Stromal cell of bone marrow (primary cell): ENCODE measurements at regions not wholly inside any gene's neighbourhood (a gene's known extent, or its start where the extent isn't known, plus 50 kb on each side); places are given as distances from the start of the nearest gene placed in this dataset.
"Not testable (repeated sequence)": the region's sequence is repeated elsewhere in the genome, so short reads cannot be mapped to it uniquely, and the experiment has no call there.

Experiments used
- DNase-seq: peaks from one replicate; pipeline ENCODE4 v3.0.0-alpha.2; 2012; ENCODE audit warnings: low read depth

DNA sequence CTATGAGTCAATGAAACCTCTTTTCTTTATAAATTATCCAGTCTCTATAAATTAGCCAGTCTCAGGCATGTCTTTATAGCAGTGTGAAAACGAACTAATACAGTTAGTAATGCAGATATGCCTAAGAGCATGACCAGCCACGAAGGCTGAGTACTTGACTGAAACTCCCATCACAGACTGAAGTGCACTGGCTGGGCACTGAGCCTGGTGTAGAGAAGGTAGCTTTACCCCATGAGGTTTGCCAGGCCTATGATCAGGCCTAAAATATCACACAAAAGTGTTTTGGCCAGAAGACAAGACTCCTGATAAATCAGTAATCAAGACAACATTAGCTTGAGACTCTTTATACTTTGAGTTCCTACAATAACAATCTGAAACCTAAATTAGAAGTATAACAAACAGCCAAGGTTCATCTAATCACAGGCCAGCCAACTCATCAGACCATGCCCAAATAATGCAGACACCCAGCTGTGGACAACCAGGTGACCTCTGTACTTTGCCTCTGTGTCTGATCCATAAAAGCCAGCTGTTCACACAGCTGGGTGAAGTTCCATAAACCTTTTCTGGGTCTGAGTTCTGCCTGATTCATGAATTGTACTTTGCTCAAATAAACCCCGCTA, 771.8 kb upstream of the SLITRK1 start:
- DNase-seq: no peak

DNA sequence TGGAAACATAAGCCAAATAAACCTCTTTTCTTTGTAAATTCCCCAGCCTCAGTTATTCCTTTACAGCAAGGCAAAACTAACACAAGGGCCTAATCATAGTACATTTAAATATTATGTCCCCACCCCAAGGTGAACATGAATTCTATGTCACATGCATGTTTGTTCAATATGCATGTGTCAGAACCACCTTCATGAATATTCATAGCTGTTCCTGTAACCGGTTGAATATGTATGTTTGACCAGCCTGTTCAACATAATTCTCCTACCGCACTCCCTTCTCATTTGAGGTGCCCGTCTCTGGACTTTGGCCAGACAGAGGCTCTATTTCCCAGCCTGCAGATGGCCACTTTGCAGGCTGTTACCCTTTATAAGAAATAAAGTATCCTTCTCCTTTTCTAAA, 769.4 kb upstream of the SLITRK1 start:
- DNase-seq: no peak

DNA sequence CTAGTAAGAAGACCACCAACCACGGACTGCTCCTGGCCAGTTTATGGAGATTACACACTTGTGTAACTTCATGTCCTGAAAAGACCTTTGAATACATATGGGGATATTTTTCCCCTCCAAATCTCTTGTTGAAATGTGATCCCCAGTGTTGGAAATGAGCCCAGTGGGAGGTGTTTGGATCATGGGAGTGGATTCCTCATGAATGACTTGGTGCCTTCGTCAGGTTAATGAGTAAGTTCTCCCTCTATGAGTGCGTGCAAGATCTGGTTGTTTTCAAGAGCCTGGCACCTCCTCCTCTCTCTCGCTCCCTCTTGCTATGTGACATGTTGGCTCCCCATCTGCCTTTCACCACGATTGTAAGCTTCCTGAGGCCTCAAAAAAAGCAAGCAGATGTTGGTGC, 769.0 kb upstream of the SLITRK1 start:
- DNase-seq: peak; percentile 31

DNA sequence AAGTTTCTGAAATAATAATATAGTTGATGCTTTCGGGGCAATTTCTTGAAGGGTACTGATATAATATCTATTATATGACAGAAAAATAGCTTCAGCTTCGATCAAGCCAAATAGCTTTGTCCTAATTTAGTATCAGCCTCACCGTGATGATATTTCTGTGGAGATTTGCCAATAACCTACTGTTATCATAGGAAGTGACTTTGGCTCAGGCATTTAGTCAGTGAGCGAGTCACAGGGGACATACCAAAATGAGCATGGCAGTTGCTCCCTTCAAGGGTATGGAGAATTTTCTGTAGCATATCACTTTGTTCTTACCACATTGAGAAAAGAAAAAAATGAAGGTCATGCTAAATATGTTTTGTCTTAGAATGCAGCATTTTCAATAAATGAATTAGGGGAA, 767.6 kb upstream of the SLITRK1 start:
- DNase-seq: no peak

DNA sequence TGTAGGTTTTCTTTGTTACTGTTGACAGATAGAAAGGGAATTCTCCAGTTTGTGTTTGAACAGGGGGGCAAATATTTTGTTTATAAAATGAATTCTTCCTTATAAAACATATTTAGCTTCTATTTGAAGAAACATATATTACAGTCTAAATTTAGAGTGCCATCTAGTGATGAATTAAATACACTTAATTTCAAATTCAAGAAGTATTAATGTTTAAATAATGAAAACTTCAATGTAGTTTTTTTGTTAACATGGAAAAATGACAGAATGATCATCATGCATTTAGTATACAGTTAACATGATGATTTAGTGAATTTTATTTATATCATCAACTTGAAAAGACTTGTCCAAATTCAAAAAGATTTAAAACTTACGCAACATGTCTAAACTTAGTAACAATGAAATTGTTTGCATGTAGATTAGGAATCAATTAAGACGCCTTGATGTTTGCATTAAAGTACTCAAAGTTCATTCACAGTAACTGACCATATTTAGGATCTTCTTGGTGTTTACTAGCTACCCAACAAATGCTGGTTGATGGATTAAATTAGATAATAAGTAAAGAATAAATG, 765.9 kb upstream of the SLITRK1 start:
- no peak for DNase-seq

DNA sequence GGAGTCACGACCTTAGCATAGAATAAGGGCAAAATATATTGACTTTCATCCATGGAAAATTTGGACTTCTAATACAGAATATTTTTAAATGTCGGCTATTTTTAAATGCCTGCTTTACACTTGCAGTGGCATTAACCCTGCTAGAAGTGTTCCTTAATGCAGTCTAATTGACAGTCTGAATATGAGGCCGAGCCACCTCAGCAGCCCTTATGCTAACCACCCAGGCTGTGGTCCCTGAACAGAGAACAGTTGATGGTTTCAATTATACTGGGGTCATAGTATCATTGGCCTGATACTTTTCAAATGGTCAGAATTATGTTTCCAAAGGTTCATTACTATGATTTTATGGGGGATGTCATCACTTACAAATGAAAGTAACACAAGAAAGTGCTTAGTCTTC, 764.7 kb upstream of the SLITRK1 start:
- DNase-seq: no peak

DNA sequence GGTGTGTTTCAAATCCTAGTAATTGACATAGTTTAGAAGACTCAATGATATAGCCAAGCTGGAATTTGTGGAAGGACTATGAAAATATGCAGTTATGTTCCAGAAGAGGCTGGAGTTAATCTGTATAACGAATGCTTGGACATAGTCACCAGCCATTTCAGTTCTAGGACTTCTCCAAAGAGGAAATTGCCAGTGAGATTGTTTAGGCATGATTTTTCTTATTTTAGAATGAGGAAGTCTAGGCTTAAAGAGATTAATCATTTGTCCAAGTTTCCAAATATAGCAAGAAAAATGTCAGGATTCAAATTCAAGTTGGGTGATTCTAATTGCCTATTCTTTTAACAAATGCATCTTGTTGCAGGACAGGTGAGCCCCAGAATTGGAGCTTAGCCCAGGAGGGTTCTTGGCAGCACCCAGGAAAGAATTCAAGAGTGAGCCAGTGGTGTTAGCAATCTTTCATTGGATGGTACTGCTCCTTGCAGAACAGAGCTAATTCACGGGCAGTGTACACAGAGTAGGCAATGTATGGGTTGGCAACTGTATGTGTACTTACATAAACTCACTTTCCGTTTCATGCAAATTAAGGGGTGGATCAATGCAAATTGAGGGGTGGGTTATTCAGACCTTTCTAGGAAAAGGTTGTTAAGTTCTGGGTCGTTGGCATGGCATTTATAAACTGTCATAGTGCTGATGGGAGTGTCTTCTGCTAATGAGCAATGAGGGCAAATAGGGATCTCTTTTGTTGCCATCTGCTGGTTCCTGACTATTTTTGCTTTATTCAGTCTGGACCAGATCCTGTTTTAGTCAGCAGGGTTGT, 763.1 kb upstream of the SLITRK1 start:
- DNase-seq: peak; percentile 59

DNA sequence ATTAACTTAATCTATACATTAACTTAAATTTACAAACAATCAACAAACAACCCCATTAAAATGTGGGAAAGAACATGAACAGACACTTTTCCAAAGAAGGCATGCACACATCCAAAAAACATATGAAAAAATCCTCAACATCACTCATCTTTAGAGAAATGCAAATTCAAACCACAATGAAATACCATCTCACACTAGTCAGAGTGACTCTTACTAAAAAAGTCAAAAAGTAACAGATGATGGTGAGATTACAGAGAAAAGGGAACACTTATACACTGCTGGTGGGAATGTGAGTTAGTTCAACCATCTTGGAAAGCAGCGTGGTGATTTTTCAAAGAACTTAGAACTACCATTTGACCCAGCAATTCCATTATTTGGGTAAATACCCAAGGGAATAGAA, 759.2 kb upstream of the SLITRK1 start:
- DNase-seq: peak; percentile 33

DNA sequence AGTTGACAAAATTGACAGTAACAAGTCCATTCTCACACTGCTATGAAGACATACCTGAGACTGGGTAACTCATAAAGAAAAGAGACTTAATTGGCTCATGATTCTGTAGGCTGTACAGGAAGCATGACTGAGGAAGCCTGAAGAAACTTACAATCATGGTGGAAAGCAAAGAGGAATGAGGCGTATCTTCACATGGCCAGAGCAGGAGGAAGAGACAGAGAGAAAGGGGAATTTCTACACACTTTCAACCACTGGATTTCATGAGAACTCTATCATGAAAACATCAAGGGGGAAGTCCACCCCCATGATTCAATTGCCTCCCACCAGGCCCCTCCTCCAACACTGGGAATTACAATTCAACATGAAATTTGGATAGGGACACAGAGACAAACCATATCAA, 758.4 kb upstream of the SLITRK1 start:
- no peak for DNase-seq

DNA sequence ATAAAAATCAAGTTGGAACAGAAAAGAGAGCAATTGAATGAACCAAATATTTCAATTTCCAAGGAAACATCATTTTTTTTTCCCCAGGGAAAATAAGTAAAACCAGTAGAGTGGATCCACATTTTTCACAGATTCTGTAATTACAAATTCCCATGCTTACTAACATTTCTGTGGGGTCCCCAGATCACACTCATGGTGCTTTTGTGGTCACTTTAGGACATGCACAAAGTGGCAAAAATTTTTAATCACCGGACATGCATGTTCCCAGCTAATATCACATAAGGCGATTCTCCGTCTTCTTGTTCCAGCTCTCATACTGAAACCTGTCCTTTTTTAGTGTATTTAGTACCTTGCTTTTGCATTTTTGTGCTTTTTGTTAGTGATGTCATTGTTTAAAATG, 748.2 kb upstream of the SLITRK1 start:
- no peak for DNase-seq

DNA sequence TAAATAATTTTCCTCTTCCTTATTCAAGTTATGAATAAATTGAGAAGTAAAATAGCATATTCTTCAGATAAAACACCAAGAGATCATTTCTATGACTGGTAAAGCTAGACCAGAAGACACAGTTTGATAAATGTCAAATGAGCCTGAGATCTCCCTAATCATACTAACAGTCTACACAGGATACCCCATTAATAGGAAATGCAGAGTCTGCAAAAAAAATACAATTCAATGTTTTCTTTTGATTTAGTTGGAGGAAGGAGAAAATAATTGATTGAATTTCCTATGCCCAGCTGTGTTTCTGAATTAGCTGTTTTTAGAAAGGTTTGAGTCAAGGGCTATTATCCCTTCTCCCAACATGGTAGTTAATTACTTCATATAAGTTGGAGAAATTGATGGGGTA, 734.6 kb upstream of the SLITRK1 start:
- DNase-seq: no peak

DNA sequence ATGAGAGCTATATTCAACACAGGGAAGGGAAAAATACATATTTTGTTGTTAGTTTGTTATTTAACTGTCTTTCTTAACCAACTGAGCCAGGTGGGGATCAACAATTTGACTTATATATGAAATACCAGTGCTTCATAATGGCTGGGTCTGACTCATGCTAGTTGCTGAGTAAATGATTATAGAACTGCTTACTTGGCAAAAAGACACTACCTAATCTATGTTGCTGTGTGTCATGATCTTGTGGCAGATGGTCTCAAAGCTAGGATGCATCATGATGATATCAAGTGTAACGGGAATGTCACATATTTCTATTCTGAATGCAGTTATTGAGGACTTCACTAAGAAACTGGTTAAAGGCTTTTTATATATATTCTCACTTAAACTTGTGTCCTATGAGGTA, 727.4 kb upstream of the SLITRK1 start:
- peak; percentile 26 for DNase-seq

DNA sequence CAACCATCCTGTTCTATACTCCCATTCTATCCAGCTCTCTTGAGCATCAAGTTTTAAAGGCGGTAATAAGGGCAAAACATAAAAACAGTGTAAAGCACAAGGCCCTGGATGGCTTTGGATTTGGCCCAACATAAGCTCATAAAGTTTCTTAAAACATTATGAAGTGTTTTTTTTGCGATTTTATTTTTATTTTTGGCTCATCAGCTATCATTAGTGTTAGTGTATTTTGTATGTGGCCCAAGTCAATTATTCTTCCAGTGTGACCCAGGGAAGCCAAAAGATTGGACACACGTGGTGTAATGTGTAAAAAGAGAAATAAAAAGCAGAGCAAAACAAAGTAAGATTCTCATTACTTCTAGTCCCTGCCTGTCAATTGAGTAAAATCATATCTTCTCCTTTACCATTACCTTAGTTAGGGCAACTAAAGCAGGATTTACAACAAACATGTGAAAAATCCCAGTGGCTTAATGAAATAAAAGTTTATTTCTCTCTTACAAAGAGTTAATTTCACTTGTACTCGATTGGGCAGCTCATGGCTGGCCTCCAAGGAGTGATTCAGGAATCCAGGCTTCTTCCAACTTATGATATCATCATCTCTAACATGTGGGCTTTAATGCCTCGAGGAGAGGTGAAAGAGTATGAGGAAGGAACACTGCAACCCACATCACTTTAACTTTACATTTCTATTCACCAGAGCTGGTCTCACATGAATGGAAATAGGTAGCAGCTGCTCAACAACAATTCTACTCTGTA, 725.2 kb upstream of the SLITRK1 start:
- DNase-seq: peak; percentile 79

DNA sequence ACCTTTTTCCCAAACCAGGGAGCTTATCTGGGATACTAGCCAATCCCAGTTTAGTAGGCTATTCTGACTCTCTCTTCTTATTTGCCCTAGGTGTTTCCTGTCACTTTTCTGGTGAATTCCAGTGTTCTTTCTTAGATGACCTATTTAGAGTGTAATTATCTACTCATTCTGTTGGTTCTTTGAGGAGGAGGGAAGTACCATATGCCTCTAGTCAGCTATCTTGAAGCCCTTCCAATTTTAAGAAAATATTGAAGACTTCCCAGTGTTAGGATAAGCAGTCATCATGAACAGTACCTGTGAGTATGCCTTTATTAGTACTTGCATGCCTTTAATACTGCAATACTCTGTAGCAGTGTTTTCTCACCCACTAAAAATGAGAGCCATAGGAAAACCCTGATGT, 724.3 kb upstream of the SLITRK1 start:
- no peak for DNase-seq

DNA sequence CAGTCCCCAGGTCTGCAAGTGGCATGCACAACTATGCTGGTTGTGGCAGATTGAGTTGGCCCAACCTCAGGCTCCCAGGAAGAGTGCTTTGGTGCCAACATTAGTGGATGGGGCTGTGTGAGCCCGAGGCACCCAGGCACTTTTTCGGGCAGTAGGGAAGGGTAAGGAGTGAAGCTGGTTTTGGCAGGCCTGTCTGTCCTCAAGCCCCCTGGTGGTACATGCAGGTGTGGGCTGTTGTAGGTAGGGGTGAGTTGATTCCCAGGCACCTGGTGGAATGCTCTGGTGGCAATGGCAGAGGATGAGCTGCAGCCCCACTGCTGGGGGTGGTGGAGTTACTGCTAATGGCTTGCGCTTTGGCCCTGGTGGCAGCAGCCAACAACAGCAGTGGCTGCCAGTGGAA, 723.7 kb upstream of the SLITRK1 start:
- DNase-seq: no peak

DNA sequence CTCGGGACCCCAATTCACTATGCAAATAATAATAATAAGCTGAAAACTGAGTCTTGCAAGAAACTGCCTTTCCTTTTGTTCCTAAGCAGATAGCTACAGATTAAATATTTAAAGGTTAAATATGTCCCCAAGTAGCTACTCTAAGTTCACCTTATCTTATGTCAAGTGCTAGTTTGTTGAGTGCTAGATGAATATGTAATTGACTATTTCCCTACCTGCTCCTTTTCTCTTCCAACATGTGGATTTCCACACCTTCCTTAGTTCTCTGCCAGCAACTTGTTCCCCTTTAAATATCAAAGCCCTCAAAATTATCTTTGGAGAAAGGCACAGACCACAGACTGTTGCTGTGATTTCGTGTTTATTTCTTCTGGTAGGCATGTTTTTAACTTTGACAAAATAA, 709.2 kb upstream of the SLITRK1 start:
- DNase-seq: no peak

DNA sequence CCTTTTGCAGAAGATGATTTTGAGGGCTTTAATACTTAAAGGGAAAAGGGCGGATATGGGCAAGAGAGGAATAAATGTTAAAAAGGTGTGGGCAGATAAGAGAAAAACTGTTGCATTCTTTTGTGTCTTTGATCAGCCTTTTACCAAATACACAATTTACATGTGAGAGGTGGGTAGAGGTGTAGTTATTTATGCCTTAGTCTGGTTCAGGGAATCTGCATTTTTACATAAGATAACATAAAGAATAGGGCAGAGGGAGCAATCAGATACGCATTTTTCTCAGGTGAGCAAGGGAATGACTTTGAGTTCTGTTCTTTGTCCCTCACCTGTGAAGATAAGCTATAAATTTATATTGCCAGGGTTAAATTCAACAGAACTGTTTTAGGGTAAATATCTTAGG, 708.4 kb upstream of the SLITRK1 start:
- DNase-seq: no peak

DNA sequence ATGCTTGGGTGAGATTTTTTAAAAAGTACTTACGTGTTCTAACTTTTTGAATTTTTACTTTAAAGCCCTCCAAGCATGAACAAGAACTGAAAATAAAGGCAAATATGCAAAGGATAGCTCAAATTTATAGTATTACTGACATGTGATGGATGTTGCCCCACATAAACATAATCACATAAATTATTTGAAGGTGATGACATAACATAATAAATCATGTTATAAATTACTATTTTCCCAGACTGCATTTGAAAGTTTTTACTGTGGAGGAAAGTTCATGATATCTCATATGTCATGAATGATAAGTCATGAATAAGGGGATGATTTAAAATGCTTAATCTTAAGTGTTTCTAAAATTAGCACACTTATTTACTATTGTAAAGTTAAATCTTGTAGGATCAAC, 705.7 kb upstream of the SLITRK1 start:
- DNase-seq: no peak

DNA sequence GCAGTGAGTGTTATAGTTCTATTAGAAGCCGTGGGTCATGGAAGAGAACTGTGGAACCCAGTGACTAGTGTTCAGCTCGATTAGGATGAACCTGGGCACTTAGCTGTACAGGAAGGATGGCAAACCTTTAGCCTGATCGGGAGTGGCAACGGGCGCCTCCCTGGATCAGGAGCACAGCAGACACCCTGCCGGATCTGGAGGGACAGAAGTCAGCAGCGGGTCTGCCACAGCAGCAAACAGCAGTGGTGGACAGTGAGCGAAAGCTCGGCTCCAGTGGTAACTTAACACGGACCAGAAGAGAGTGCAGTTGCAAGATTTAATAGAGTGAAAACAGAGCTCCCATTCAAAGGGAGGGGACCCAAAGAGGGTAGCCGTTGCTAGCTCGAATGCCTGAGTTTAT, 697.6 kb upstream of the SLITRK1 start:
- DNase-seq: not testable (repeated sequence)

DNA sequence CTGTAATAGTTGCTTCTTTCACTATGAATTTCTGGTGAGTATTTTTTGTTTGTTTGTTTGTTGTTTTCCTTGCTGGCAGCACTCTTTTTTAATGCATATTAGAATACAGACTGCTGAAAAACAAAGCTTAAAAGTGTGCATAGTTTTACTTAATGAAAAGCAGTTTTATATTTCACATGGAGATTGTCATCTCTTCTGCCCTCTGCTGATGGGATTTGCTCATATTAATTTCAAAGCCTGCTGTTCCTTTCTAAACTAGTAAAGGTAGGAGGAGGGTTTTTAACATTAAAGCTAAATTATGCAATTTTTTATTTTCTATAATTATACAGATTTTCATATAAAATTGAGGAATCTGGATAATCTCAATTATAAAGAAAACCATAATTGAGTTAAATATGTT, 692.6 kb upstream of the SLITRK1 start:
- DNase-seq: peak; percentile 14

DNA sequence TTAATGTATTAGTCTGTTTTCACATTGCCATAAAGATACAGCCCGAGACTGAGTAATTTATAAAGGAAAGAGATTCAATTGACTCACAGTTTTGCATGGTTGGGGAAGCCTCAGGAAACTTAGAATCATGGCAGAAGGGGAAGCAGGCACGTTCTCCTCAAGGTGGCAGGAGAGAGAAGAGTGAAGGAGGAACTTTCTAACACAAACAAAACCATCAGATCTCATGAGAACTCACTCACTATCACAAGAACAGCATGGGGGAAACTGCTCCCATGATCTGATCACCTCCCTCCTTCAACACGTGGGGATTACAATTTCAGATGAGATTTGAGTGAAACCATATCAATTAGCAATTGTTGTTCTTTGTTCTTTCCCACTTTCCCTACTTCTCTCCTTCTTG, 689.0 kb upstream of the SLITRK1 start:
- no peak for DNase-seq

DNA sequence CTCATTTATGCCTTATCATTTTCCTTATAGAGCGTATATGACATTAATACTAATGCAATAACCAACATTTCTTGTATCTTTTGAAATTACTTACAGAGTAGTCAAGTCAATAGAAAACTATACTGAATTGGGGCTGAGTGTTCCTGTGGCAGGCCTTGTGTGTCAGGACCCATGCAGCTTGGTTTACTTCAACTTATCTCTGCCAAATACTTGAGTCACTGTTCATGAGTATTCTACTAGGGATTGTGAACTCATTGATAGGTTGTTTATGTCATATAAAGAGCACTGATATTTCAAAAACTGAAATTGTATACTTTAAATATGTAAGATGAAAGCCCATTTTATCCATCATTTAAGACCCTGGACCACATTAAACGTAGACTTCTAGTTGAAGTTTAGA, 688.6 kb upstream of the SLITRK1 start:
- peak; percentile 21 for DNase-seq

DNA sequence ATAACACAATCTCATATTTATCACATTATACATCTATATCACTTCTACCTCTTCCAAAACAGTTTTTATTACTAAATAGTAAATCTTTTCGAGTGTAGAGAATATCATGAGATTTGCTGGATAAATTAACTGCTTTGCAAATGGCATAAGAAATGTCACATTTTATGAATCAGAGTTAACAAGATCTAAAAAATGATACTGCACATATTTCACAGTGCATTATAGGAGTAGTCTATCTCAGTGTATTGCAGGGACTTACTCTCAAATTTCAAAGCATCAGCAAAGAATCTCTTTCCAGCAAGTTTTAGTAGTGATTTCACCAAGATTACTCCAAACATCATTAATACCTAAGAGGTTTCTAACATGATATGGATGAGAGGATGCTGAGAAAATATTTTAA, 687.1 kb upstream of the SLITRK1 start:
- DNase-seq: no peak
